Right hindlimb (tissue), 1 donor: ENCODE measurements at regions not wholly inside any gene's neighbourhood (a gene's known extent, or its start where the extent isn't known, plus 50 kb on each side); places are given as distances from the start of the nearest gene placed in this dataset.
"Not testable (repeated sequence)": the region's sequence is repeated elsewhere in the genome, so short reads cannot be mapped to it uniquely, and the experiment has no call there.

ENCODE experiments used
- DNase-seq: peaks from one replicate; pipeline ENCODE4 v3.0.0-alpha.2; 2018

- DNase-seq: no peak
These were observed 847.2 kb upstream of the B3GALT2 start for GRCh38 chr1:194033646-194034045.

GRCh38 chr1:194028002-194028401, 841.6 kb upstream of the B3GALT2 start:
- no peak for DNase-seq

GRCh38 chr1:194026422-194026821, 840.0 kb upstream of the B3GALT2 start:
- DNase-seq: no peak

DNA sequence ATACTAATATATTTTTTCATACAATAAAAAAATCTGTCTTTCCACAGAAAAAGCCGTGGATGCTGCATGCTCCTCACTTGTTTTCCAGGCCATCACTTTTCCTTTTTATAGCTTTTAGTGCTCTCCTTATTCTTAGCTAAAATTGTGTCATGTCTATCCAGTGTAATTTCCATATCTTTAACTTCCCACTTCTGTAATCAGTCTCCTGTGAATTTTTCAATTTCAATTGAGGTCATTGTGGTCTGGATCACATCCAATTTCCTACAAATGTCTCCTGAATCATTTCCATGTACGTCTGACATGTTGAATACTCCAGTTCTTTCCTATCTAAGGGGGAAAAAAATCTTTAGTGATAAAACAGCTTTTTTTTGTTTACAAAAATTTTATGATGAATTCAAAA, 838.2 kb upstream of the B3GALT2 start:
- DNase-seq: no peak

GRCh38 chr1:194014014-194014413, 827.6 kb upstream of the B3GALT2 start:
- no peak for DNase-seq

- no peak for DNase-seq
These were observed 827.1 kb upstream of the B3GALT2 start for GRCh38 chr1:194013561-194013960.

- no peak for DNase-seq
These were observed 817.7 kb upstream of the B3GALT2 start for GRCh38 chr1:194004146-194004545.

DNA sequence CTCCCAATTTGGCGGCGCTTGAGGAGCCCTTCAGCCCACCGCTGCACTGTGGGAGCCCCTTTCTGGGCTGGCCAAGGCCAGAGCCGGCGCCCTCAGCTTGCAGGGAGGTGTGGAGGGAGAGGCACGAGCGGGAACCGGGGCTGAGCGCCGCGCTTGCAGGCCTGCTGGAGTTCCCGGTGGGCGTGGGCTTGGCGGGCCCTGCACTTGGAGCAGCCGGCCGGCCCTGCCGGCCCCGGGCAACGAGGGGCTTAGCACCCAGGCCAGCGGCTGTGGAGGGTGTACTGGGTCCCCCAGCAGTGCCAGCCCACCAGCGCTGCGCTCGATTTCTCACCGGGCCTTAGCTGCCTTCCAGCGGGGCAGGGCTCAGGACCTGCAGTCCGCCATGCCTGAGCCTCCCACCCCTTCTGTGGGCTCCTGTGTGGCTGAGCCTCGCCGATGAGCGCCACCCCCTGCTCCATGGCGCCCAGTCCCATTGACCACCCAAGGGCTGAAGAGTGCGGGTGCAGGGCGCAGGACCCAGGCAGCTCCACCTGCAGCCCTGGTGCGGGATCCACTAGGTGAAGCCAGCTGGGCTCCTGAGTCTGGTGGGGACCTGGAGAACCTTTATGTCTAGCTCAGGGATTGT, 815.4 kb upstream of the B3GALT2 start:
- not testable (repeated sequence) for DNase-seq

- DNase-seq: no peak
These were observed 802.5 kb upstream of the B3GALT2 start for GRCh38 chr1:193988885-193989284.

DNA sequence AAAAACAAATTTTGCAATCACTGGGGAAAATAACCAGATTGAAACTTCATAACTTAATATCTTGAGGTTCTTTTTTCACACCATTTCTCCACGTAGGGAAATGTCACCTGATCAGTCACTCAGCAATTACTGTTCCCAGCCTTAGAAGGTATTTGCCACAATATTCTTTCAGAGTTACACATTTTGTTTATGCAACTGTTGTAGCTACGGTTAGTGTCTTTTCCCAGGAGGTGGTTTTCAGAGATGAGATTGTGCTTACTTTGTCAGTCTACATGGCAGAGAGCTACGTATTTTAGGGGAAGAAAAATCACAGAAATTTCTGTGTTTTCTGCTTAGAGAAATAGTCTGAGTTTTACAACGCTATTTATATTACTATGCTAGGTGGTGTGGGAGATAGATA, 792.8 kb upstream of the B3GALT2 start:
- DNase-seq: no peak

DNA sequence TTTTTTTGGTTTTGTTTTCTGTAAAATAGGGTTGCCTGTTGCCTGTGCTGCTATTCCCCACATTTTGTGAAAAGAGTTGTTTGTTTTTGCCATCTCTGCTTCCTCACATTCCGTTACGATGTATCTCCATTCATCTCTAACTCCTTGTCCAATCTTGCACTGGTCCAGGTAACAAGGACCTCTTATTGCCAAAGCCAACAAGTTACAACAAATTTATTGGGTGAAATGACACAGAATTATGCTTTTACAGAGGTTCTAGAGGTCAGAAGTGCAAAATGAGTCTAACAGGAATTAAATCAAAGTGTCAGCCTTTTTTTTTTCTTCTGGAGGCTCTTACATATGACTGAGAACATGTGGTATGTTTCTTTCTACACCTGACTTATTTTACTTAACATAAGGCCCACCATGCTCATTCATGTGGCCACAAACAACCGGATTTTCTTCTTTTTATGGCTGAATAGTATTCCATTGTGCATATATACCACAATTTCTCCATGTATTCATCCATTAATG, 787.9 kb upstream of the B3GALT2 start:
- DNase-seq: no peak

DNA sequence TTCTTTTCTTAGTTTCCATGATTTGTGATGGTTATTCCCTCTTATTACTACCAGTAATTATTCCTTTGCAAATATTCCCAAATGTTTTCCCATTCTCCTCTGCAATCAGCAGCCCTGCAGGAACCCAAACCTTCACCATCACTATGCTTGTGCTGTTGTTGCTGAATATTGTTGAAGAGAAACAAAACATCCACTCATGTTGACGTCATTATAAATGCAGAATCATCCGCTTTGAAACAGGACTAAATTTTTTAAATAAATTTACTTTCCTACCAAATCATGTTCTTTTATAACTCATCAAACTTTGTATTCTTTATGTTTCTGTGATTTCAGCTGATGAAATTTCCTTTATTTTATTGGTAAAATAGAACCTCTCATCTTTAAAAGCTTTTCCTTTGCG, 787.0 kb upstream of the B3GALT2 start:
- DNase-seq: no peak

DNA sequence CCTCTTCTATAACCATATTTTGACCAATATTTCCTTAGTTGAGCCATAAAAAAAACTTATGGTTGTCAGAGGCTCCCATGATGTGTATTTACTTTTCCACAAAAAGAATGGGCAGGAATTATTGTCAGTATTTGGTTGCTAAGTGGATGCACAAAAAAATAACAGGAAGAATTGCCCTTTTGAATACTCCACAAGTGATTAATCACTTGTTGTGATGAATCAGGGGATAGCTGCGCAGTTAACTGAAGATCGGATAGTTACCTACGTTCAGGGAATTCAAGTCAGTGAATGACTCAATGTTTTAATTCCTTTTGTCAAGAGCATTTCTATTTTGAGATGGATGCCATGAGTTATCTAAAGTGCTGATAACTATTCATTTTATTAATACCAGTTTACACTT, 785.2 kb upstream of the B3GALT2 start:
- no peak for DNase-seq

GRCh38 chr1:193960499-193960898, 774.1 kb upstream of the B3GALT2 start:
- no peak for DNase-seq

DNA sequence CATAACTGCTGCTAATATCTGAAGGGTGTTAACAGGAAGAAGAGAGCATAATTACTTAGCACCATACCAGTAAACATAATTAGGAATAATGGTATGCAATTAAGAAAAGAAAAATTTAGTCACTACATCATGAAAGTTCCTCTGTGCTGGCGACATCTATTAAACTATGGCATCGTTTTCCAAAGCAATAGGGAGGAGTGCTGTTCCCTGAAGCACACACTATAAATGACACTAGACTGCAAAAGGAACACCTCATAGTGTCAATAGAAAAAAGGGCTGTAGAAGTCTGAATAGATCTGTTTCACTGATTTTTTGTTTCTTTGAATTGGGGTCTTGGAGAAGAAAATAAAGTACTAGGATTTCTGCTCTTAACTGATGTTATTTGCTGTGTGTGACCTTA, 773.6 kb upstream of the B3GALT2 start:
- DNase-seq: no peak

DNA sequence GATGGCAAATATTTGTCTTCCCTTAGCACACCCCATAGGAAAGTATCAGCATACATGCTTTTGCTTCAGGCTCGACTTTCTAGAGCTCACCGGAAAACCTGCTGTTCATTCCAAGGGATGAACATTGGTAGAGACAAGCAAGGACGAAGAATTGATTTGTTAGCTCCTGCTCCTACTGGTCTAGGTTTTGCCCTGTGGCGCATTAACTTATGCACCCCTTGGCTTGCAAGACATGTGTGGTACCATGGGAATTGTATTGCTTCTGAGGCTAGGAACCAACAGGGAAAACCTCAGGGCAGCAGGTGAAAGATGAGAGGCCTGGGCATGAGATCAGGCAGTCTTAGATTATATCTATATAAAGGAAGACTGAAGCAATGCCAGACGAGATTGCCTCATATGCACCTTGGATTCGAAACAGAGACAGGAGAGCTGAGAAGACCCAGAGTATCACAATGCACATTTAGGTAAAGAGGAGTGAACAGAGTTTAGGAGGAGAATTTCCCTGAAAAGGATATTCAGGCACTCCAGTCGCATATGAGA, 771.2 kb upstream of the B3GALT2 start:
- DNase-seq: no peak

GRCh38 chr1:193952778-193953374, 766.5 kb upstream of the B3GALT2 start:
- no peak for DNase-seq

DNA sequence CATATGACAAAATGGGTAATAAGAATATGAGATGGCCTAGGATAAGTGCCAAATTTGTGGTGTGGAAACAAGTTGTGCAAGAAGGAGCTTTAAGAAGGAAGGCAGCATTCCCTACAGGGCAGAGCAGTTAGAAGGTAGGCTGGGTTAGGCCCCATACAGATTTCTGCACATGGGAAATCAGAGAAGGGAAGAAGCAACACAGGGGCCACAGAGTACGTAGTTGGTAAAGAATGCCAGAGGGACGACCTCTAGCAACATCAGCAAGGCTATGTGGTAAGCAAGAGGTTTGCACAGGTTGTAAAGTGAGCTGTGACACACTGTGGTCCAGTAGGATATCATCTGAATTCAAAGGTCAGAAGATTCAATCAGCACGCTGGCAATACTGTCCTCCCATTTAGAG, 765.6 kb upstream of the B3GALT2 start:
- no peak for DNase-seq

GRCh38 chr1:193944454-193944853, 758.0 kb upstream of the B3GALT2 start:
- DNase-seq: no peak

- DNase-seq: no peak
These were observed 753.8 kb upstream of the B3GALT2 start for GRCh38 chr1:193940176-193940575.

DNA sequence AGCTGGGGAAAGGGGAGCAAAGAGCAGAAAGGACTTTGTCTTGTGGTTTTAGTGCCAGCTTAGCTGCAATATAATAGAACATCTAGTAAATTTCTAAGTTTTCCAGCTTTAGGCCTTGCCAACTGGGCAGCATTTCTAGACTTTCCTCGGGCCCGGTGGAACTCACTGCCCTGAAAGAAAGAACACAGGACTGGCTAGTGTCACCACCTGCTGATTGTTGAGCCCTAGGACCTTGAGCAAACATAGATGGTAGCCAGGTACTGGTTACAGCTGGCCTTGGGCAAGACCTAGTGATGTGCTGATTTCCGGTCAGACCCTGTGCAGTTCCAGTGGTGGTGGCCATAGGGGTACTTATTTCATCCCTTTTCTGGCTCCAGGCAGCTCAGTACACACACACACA, 753.2 kb upstream of the B3GALT2 start:
- DNase-seq: no peak

DNA sequence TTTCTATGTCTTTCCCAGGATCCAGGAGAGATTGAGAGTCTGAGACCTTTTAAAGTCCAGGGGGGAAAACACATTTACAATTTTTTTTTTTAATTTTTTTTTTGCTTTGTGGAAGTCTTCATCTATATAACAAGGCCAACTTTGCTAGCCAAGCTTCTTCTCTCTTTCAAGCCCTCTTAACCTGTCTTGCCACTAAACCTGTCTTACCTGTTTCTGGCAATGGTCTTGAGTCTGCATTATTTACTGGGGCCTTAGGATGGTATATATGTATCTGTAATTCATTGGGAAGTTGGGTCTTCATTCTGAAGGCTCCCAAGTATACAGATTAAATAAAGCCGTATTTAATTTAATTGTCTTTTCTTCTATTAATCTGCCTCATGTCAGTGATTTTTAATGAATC, 750.9 kb upstream of the B3GALT2 start:
- no peak for DNase-seq

GRCh38 chr1:193932979-193933378, 746.6 kb upstream of the B3GALT2 start:
- DNase-seq: no peak

- no peak for DNase-seq
These were observed 744.9 kb upstream of the B3GALT2 start for GRCh38 chr1:193931356-193931755.
